ENCODE measurements at regions not wholly inside any gene's neighbourhood (a gene's known extent, or its start where the extent isn't known, plus 50 kb on each side); places are given as distances from the start of the nearest gene placed in this dataset.

- TF ChIP-seq, protein P1, sequence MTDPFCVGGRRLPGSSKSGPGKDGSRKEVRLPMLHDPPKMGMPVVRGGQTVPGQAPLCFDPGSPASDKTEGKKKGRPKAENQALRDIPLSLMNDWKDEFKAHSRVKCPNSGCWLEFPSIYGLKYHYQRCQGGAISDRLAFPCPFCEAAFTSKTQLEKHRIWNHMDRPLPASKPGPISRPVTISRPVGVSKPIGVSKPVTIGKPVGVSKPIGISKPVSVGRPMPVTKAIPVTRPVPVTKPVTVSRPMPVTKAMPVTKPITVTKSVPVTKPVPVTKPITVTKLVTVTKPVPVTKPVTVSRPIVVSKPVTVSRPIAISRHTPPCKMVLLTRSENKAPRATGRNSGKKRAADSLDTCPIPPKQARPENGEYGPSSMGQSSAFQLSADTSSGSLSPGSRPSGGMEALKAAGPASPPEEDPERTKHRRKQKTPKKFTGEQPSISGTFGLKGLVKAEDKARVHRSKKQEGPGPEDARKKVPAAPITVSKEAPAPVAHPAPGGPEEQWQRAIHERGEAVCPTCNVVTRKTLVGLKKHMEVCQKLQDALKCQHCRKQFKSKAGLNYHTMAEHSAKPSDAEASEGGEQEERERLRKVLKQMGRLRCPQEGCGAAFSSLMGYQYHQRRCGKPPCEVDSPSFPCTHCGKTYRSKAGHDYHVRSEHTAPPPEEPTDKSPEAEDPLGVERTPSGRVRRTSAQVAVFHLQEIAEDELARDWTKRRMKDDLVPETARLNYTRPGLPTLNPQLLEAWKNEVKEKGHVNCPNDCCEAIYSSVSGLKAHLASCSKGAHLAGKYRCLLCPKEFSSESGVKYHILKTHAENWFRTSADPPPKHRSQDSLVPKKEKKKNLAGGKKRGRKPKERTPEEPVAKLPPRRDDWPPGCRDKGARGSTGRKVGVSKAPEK (CRISPR knock-in tag; IDR thresholded peaks at IDR 0.05; ENCODE audit: borderline replicate concordance): no peak; the same call in 1 of the 2 replicates
- TF ChIP-seq ZNF737 (CRISPR knock-in tag; IDR thresholded peaks at IDR 0.05; ENCODE audit: borderline replicate concordance) (no peak), HNRNPK (IDR thresholded peaks at IDR 0.05; ENCODE audit: low read depth, low read length, poor library complexity, severe bottlenecking) (no peak), FOXJ3 (CRISPR knock-in tag; IDR thresholded peaks at IDR 0.05; ENCODE audit: borderline replicate concordance) (no peak; the same call in 1 of the 2 replicates), HMGXB4 (CRISPR knock-in tag; IDR thresholded peaks at IDR 0.05; ENCODE audit: borderline replicate concordance in 1 of 2, low read depth in 1 of 2) (peak in 1 of 2 experiments; percentile 75; a peak in 1 of 4 replicates), ZSCAN22 (CRISPR knock-in tag; IDR thresholded peaks at IDR 0.05) (peak; percentile 84; the same call in 1 of the 2 replicates), ZNF224 (CRISPR knock-in tag; IDR thresholded peaks at IDR 0.05) (no peak), ZNF343 (CRISPR knock-in tag; IDR thresholded peaks at IDR 0.05) (peak; percentile 84), ARNTL (CRISPR knock-in tag; IDR thresholded peaks at IDR 0.05) (peak; percentile 43), ZNF883 (CRISPR knock-in tag; IDR thresholded peaks at IDR 0.05; ENCODE audit: not compliant biosample characterization) (no peak), HNF4G (IDR thresholded peaks at IDR 0.05; ENCODE audit: borderline replicate concordance, low read depth, low read length) (0 out of 2 replicates have a peak, but pooled peaks have one; percentile 4), HNF4G (CRISPR knock-in tag; IDR thresholded peaks at IDR 0.05; ENCODE audit: borderline replicate concordance, low read depth) (no peak), FOXP1 (IDR thresholded peaks at IDR 0.05) (peak; percentile 40; the same call in 1 of the 2 replicates), FOXP1 (CRISPR knock-in tag; IDR thresholded peaks at IDR 0.05) (peak; percentile 74; the same call in 1 of the 2 replicates), TOE1 (CRISPR knock-in tag; IDR thresholded peaks at IDR 0.05) (no peak), RCOR2 (CRISPR knock-in tag; IDR thresholded peaks at IDR 0.05) (no peak), POLR2G (IDR thresholded peaks at IDR 0.05; ENCODE audit: low read depth, low read length) (peak; percentile 53), ZNF547 (CRISPR knock-in tag; IDR thresholded peaks at IDR 0.05) (no peak)
- TF ChIP-seq, protein P2, sequence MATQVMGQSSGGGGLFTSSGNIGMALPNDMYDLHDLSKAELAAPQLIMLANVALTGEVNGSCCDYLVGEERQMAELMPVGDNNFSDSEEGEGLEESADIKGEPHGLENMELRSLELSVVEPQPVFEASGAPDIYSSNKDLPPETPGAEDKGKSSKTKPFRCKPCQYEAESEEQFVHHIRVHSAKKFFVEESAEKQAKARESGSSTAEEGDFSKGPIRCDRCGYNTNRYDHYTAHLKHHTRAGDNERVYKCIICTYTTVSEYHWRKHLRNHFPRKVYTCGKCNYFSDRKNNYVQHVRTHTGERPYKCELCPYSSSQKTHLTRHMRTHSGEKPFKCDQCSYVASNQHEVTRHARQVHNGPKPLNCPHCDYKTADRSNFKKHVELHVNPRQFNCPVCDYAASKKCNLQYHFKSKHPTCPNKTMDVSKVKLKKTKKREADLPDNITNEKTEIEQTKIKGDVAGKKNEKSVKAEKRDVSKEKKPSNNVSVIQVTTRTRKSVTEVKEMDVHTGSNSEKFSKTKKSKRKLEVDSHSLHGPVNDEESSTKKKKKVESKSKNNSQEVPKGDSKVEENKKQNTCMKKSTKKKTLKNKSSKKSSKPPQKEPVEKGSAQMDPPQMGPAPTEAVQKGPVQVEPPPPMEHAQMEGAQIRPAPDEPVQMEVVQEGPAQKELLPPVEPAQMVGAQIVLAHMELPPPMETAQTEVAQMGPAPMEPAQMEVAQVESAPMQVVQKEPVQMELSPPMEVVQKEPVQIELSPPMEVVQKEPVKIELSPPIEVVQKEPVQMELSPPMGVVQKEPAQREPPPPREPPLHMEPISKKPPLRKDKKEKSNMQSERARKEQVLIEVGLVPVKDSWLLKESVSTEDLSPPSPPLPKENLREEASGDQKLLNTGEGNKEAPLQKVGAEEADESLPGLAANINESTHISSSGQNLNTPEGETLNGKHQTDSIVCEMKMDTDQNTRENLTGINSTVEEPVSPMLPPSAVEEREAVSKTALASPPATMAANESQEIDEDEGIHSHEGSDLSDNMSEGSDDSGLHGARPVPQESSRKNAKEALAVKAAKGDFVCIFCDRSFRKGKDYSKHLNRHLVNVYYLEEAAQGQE (IDR thresholded peaks at IDR 0.05; ENCODE audit: borderline replicate concordance in 1 of 2, low read depth in 1 of 2, low read length in 2 of 2): no peak
- TF ChIP-seq, protein P3, sequence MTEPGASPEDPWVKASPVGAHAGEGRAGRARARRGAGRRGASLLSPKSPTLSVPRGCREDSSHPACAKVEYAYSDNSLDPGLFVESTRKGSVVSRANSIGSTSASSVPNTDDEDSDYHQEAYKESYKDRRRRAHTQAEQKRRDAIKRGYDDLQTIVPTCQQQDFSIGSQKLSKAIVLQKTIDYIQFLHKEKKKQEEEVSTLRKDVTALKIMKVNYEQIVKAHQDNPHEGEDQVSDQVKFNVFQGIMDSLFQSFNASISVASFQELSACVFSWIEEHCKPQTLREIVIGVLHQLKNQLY (CRISPR knock-in tag; IDR thresholded peaks at IDR 0.05): no peak
- TF ChIP-seq, protein P4, sequence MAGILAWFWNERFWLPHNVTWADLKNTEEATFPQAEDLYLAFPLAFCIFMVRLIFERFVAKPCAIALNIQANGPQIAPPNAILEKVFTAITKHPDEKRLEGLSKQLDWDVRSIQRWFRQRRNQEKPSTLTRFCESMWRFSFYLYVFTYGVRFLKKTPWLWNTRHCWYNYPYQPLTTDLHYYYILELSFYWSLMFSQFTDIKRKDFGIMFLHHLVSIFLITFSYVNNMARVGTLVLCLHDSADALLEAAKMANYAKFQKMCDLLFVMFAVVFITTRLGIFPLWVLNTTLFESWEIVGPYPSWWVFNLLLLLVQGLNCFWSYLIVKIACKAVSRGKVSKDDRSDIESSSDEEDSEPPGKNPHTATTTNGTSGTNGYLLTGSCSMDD (CRISPR knock-in tag; IDR thresholded peaks at IDR 0.05): no peak
These were observed 78.8 kb upstream of the MAP4K3 start (continued) for GRCh38 chr2:39515897-39516346.
